Right lobe of liver (tissue), 4 donors: ENCODE measurements at regions not wholly inside any gene's neighbourhood (a gene's known extent, or its start where the extent isn't known, plus 50 kb on each side); places are given as distances from the start of the nearest gene placed in this dataset.

Source experiments
- POLR2A ChIP-seq: fragments of 450-650 bp; IDR thresholded peaks from one replicate; pipeline ENCODE4 v1.6.1; 2017; ENCODE audit warnings: antibody characterized with exemption, mild to moderate bottlenecking
- TF ChIP-seq, protein P1 (sequence below), 4 donors: fragments of 200-600 bp in 3 of 4; fragments of 450-650 bp in 1 of 4; IDR thresholded peaks; one replicate each; pipeline versions ENCODE4 v1.5.1 to v1.8.0; 2016 to 2022; ENCODE audit warnings: antibody characterized with exemption in 4 of 4, mild to moderate bottlenecking in 2 of 4
- donor health status: DM: no; HTN: no; CAD: no.
- donor health status: DM: no; HTN: no; CAD: no.
- donor health status: DM: no; HTN: yes; CAD: no.

DNA sequence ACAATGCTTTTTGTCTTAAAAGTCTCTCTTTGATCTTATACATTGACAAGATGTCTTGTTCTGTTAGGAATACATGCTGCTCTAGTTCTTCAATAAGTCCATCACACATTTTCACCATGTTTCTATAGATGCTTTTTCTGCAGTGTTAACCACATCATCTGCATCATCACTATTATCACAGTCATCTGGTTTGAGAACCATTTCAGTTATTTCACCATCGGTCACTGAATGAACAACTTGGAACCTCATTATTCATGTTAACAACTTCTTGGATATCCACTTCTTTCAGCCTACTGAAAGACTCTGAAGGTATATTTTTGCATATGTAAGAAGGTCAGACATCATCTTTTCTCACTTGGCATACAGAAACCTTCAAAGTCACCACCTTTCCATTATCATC is 975.2 kb downstream of the STIM2 start:
- TF ChIP-seq, protein P1, sequence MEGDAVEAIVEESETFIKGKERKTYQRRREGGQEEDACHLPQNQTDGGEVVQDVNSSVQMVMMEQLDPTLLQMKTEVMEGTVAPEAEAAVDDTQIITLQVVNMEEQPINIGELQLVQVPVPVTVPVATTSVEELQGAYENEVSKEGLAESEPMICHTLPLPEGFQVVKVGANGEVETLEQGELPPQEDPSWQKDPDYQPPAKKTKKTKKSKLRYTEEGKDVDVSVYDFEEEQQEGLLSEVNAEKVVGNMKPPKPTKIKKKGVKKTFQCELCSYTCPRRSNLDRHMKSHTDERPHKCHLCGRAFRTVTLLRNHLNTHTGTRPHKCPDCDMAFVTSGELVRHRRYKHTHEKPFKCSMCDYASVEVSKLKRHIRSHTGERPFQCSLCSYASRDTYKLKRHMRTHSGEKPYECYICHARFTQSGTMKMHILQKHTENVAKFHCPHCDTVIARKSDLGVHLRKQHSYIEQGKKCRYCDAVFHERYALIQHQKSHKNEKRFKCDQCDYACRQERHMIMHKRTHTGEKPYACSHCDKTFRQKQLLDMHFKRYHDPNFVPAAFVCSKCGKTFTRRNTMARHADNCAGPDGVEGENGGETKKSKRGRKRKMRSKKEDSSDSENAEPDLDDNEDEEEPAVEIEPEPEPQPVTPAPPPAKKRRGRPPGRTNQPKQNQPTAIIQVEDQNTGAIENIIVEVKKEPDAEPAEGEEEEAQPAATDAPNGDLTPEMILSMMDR (IDR thresholded peaks at IDR 0.05), result no peak
- TF ChIP-seq POLR2A, result no peak
